K562 (cell line): ENCODE measurements at regions not wholly inside any gene's neighbourhood (a gene's known extent, or its start where the extent isn't known, plus 50 kb on each side); places are given as distances from the start of the nearest gene placed in this dataset.

Experiments
- GATA2 ChIP-seq: sonication (generic); formaldehyde crosslinking; IDR thresholded peaks from 2 replicates; pipeline ENCODE4 v1.4.0; 2020; ENCODE audit warnings: mild to moderate bottlenecking, missing genetic modification reagents
- HCFC1 ChIP-seq: IDR thresholded peaks from 2 replicates; pipeline ENCODE4 v1.6.1; 2012; ENCODE audit warnings: low read depth, low read length, improper control_type of control experiment
- RAD21 ChIP-seq, 2 experiments: fragments of 250-450 bp in 1 of 2; fragments of 450-650 bp in 1 of 2; sonication (Bioruptor Pico) in 1 of 2; formaldehyde crosslinking in 1 of 2; IDR thresholded peaks in 1 of 2; conservative IDR thresholded peaks in 1 of 2; 2 replicates each; pipeline versions ENCODE4 v1.4.0 to v1.8.0; 2020 to 2022; ENCODE audit warnings: mild to moderate bottlenecking in 2 of 2, moderate library complexity in 1 of 2
- SRSF7 ChIP-seq: fragments of 200-400 bp; formaldehyde crosslinking; optimal IDR thresholded peaks from 2 replicates; pipeline ENCODE3; 2017; ENCODE audit warnings: mild to moderate bottlenecking, low read depth, low read length
- ZC3H4 ChIP-seq: sonication (generic); formaldehyde crosslinking; IDR thresholded peaks from 2 replicates; pipeline ENCODE4 v1.9.0; 2021; ENCODE audit warnings: missing genetic modification reagents, borderline replicate concordance
- TF ChIP-seq, protein P1 (sequence below): fragments of 450-650 bp; IDR thresholded peaks from 2 replicates; pipeline ENCODE4 v1.7.1; 2018; ENCODE audit warnings: mild to moderate bottlenecking, low read depth; ENCODE audit not compliant: partially characterized antibody
- TF ChIP-seq, protein P2 (sequence below): sonication (generic); formaldehyde crosslinking; IDR thresholded peaks from 2 replicates; pipeline ENCODE4 v1.8.1; 2023; ENCODE audit warnings: mild to moderate bottlenecking, missing genetic modification reagents

GRCh38 chr3:194849166-194849875, 163.6 kb downstream of the FAM43A start (continued):
- no peak for TF ChIP-seq ZC3H4 (CRISPR knock-in tag)
- TF ChIP-seq, protein P1, sequence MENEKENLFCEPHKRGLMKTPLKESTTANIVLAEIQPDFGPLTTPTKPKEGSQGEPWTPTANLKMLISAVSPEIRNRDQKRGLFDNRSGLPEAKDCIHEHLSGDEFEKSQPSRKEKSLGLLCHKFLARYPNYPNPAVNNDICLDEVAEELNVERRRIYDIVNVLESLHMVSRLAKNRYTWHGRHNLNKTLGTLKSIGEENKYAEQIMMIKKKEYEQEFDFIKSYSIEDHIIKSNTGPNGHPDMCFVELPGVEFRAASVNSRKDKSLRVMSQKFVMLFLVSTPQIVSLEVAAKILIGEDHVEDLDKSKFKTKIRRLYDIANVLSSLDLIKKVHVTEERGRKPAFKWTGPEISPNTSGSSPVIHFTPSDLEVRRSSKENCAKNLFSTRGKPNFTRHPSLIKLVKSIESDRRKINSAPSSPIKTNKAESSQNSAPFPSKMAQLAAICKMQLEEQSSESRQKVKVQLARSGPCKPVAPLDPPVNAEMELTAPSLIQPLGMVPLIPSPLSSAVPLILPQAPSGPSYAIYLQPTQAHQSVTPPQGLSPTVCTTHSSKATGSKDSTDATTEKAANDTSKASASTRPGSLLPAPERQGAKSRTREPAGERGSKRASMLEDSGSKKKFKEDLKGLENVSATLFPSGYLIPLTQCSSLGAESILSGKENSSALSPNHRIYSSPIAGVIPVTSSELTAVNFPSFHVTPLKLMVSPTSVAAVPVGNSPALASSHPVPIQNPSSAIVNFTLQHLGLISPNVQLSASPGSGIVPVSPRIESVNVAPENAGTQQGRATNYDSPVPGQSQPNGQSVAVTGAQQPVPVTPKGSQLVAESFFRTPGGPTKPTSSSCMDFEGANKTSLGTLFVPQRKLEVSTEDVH, result no peak
- TF ChIP-seq HCFC1, result no peak
- TF ChIP-seq SRSF7, result no peak
- no peak for TF ChIP-seq GATA2 (CRISPR knock-in tag)
- no peak for TF ChIP-seq RAD21 (CRISPR knock-in tag; conservative IDR thresholded peaks at IDR 0.05 in 1 of 2, IDR thresholded peaks at IDR 0.05 in 1 of 2)
- TF ChIP-seq, protein P2, sequence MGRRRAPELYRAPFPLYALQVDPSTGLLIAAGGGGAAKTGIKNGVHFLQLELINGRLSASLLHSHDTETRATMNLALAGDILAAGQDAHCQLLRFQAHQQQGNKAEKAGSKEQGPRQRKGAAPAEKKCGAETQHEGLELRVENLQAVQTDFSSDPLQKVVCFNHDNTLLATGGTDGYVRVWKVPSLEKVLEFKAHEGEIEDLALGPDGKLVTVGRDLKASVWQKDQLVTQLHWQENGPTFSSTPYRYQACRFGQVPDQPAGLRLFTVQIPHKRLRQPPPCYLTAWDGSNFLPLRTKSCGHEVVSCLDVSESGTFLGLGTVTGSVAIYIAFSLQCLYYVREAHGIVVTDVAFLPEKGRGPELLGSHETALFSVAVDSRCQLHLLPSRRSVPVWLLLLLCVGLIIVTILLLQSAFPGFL (CRISPR knock-in tag), result no peak
